Tibial artery (tissue), 4 donors: ENCODE measurements at regions not wholly inside any gene's neighbourhood (a gene's known extent, or its start where the extent isn't known, plus 50 kb on each side); places are given as distances from the start of the nearest gene placed in this dataset.

Experiments
- DNase-seq, 2 donors: peaks; one replicate each; pipeline ENCODE4 v3.0.0-alpha.2; 2019
- H3K27ac ChIP-seq, 2 donors: fragments of 200-600 bp; sonication (generic) in 1 of 2; 1 replicate in 1 of 2; 2 replicates in 1 of 2; pipeline ENCODE4 v1.5.1; 2018 to 2019; ENCODE audit warnings: mild to moderate bottlenecking in 1 of 2
- H3K27me3 ChIP-seq, 2 donors: fragments of 200-600 bp; sonication (generic) in 1 of 2; one replicate each; pipeline versions ENCODE4 v1.5.1 to v1.6.0; 2016 to 2019
- H3K36me3 ChIP-seq, 3 donors: fragments of 200-600 bp; sonication (generic) in 2 of 3; one replicate each; pipeline ENCODE4 v1.5.1; 2016 to 2019; ENCODE audit warnings: mild to moderate bottlenecking in 2 of 3
- H3K4me1 ChIP-seq, 4 donors: fragments of 200-600 bp; sonication (generic) in 2 of 4; 1 replicate in 3 of 4; 2 replicates in 1 of 4; pipeline ENCODE4 v1.5.1; 2016 to 2019
- H3K4me3 ChIP-seq, 2 donors: fragments of 200-600 bp; sonication (generic) in 1 of 2; 1 replicate in 1 of 2; 2 replicates in 1 of 2; pipeline ENCODE4 v1.5.1; 2018 to 2019; ENCODE audit warnings: mild to moderate bottlenecking in 2 of 2
- H3K9me3 ChIP-seq, 3 donors: fragments of 200-600 bp; sonication (generic) in 1 of 3; one replicate each; pipeline ENCODE4 v1.5.1; 2016 to 2019
- CTCF ChIP-seq, 2 experiments: fragments of 200-600 bp in 1 of 2; fragments of 450-650 bp in 1 of 2; IDR thresholded peaks; one replicate each; pipeline ENCODE4 v1.5.1; 2017 to 2019; ENCODE audit warnings: antibody characterized with exemption in 2 of 2, mild to moderate bottlenecking in 1 of 2, moderate library complexity in 1 of 2
- intact Hi-C: fragments of 100-400 bp; cut with DNase I; formaldehyde crosslinking; loops from one replicate; pipeline ENCODE4 v1.15.0; 2023; ENCODE audit warnings: low total_unique reads

- Histone ChIP-seq H3K9me3 (no peaks in the 10 kb centered on the region), H3K27me3 (no peaks in the 10 kb centered on the region), H3K36me3 (no peaks in the 10 kb centered on the region), H3K4me1 (no peaks in the 10 kb centered on the region), H3K27ac (no peak overlapping the region), H3K4me3 (no peak overlapping the region)
- no peak for DNase-seq
- TF ChIP-seq CTCF (IDR thresholded peaks at IDR 0.05), result no peak
- intact Hi-C loops, result no loop called here
Observed at GRCh38 chr2:60306267-60306861, 247.1 kb downstream of the BCL11A start.

GRCh38 chr2:60303680-60304079, 249.8 kb downstream of the BCL11A start:
- H3K27ac ChIP-seq, result no peak overlapping the region
- no peaks in the 10 kb centered on the region for H3K4me1 ChIP-seq
- intact Hi-C loops, result no loop called here
- no peaks in the 10 kb centered on the region for H3K36me3 ChIP-seq
- DNase-seq, result no peak
- no peak for TF ChIP-seq CTCF (IDR thresholded peaks at IDR 0.05)
- H3K27me3 ChIP-seq, result no peaks in the 10 kb centered on the region
- no peak overlapping the region for H3K4me3 ChIP-seq
- H3K9me3 ChIP-seq, result no peaks in the 10 kb centered on the region

GRCh38 chr2:60302377-60303126, 250.9 kb downstream of the BCL11A start:
- DNase-seq, result no peak
- Histone ChIP-seq H3K27me3 (peaks cover 0 to 3% of the 10 kb centered on the region in 2 donors), H3K4me1 (no peaks in the 10 kb centered on the region), H3K27ac (no peak overlapping the region), H3K9me3 (peaks cover 0 to 2% (median 0%) of the 10 kb centered on the region in 3 donors), H3K36me3 (no peaks in the 10 kb centered on the region), H3K4me3 (no peak overlapping the region)
- intact Hi-C loops, result no loop called here
- TF ChIP-seq CTCF (IDR thresholded peaks at IDR 0.05), result no peak

GRCh38 chr2:60301726-60302125, 251.7 kb downstream of the BCL11A start:
- TF ChIP-seq CTCF (IDR thresholded peaks at IDR 0.05), result no peak
- Histone ChIP-seq H3K9me3 (peaks cover 0 to 4% (median 0%) of the 10 kb centered on the region in 3 donors), H3K4me3 (no peak overlapping the region), H3K4me1 (no peaks in the 10 kb centered on the region), H3K27me3 (peaks cover 0 to 6% of the 10 kb centered on the region in 2 donors), H3K36me3 (no peaks in the 10 kb centered on the region), H3K27ac (no peak overlapping the region)
- DNase-seq, result no peak
- intact Hi-C loops, result no loop called here

GRCh38 chr2:60299179-60299578, 254.3 kb downstream of the BCL11A start:
- H3K4me1 ChIP-seq, result no peaks in the 10 kb centered on the region
- TF ChIP-seq CTCF (IDR thresholded peaks at IDR 0.05), result no peak
- no peak for DNase-seq
- peaks cover 0 to 6% of the 10 kb centered on the region in 2 donors for H3K27me3 ChIP-seq
- no peak overlapping the region for H3K4me3 ChIP-seq
- H3K9me3 ChIP-seq, result peaks cover 0 to 4% (median 0%) of the 10 kb centered on the region in 3 donors
- intact Hi-C loops, result no loop called here
- no peak overlapping the region for H3K27ac ChIP-seq
- H3K36me3 ChIP-seq, result no peaks in the 10 kb centered on the region
